H1 (cell line): ENCODE measurements at regions not wholly inside any gene's neighbourhood (a gene's known extent, or its start where the extent isn't known, plus 50 kb on each side); places are given as distances from the start of the nearest gene placed in this dataset.

Experiments
- CTCF ChIA-PET: fragments of 300-600 bp; sonication (Branson Sonifier 250); formaldehyde crosslinking; loops from one replicate; lab custom pipeline; 2021; ENCODE audit not compliant: partially characterized antibody; lab: Charles Lee
- POLR2A ChIA-PET: fragments of 300-600 bp; sonication (Branson Sonifier 250); formaldehyde crosslinking; loops from one replicate; lab custom pipeline; 2021; ENCODE audit warnings: inconsistent platforms; ENCODE audit not compliant: partially characterized antibody; lab: Charles Lee
- DNase-seq, 2 experiments: peaks; one replicate each; pipeline versions ENCODE4 v3.0.0 to v3.0.0-alpha.2; 2010 to 2022; ENCODE audit warnings: low spot score in 2 of 2, low read depth in 1 of 2, mixed read lengths in 1 of 2
- FAIRE-seq: peaks from 2 replicates; lab custom pipeline; 2011; peaks lifted over from hg19 to GRCh38; lab: Jason Lieb, UNC
- H2AFZ ChIP-seq: 2 replicates; pipeline ENCODE4 v1.8.1; 2012; ENCODE audit warnings: low read length, inconsistent platforms
- H2AK5ac ChIP-seq: 2 replicates; pipeline ENCODE4 v1.6.1; 2013; ENCODE audit warnings: low read depth, low read length
- H2BK120ac ChIP-seq: replicated peaks from 2 replicates; pipeline ENCODE3; 2013; ENCODE audit warnings: low read depth, low read length, inconsistent platforms
- H2BK12ac ChIP-seq: 2 replicates; pipeline ENCODE4 v1.6.1; 2013; ENCODE audit warnings: low read depth, low read length
- H2BK15ac ChIP-seq: 2 replicates; pipeline ENCODE4 v1.6.1; 2013; ENCODE audit warnings: low read length
- H2BK20ac ChIP-seq: 2 replicates; pipeline ENCODE4 v1.6.1; 2013; ENCODE audit warnings: low read length
- H2BK5ac ChIP-seq: 2 replicates; pipeline ENCODE4 v1.6.1; 2013; ENCODE audit warnings: low read depth, low read length
- H3K14ac ChIP-seq: 2 replicates; pipeline ENCODE4 v1.6.1; 2013; ENCODE audit warnings: inconsistent platforms; ENCODE audit not compliant: insufficient read length
- H3K18ac ChIP-seq: 2 replicates; pipeline ENCODE4 v1.6.1; 2013; ENCODE audit warnings: low read length; ENCODE audit errors: extremely low read depth
- H3K23ac ChIP-seq: 2 replicates; pipeline ENCODE4 v1.6.1; 2013; ENCODE audit warnings: inconsistent platforms; ENCODE audit not compliant: insufficient read length
- H3K23me2 ChIP-seq: 2 replicates; pipeline ENCODE4 v1.6.1; 2013; ENCODE audit warnings: low read depth, low read length
- H3K27ac ChIP-seq: 2 replicates; pipeline ENCODE4 v1.6.1; 2011; ENCODE audit warnings: low read depth, low read length, inconsistent platforms
- H3K27me3 ChIP-seq, 4 experiments: replicated peaks in 1 of 4; 1 replicate in 1 of 4; 2 replicates in 3 of 4; pipeline versions ENCODE4 v1.6.1 to v1.8.1; 2011 to 2013; ENCODE audit warnings: low read length in 3 of 4, mild to moderate bottlenecking in 3 of 4, inconsistent platforms in 2 of 4, mixed read lengths in 2 of 4, moderate library complexity in 1 of 4; ENCODE audit not compliant: control insufficient read depth in 3 of 4, insufficient read depth in 3 of 4; ENCODE audit errors: extremely low read depth in 1 of 4
- H3K36me3 ChIP-seq, 4 experiments: 2 replicates each; pipeline versions ENCODE4 v1.6.1 to v1.8.1; 2011 to 2013; ENCODE audit warnings: mild to moderate bottlenecking in 4 of 4, low read length in 3 of 4, moderate library complexity in 2 of 4, control low read depth in 1 of 4, inconsistent platforms in 1 of 4; ENCODE audit not compliant: insufficient read depth in 4 of 4, control insufficient read depth in 2 of 4
- H3K4ac ChIP-seq: replicated peaks from 2 replicates; pipeline ENCODE3; 2013; ENCODE audit warnings: low read length, low read depth, mixed read lengths, inconsistent platforms; ENCODE audit not compliant: insufficient read length
- H3K4me1 ChIP-seq, 4 experiments: replicated peaks in 1 of 4; 1 replicate in 1 of 4; 2 replicates in 3 of 4; pipeline versions ENCODE4 v1.6.1 to v1.8.1; 2011 to 2013; ENCODE audit warnings: low read length in 3 of 4, inconsistent platforms in 2 of 4, mixed read lengths in 1 of 4; ENCODE audit not compliant: insufficient read depth in 4 of 4, control insufficient read depth in 3 of 4
- H3K4me2 ChIP-seq, 2 experiments: 2 replicates each; pipeline versions ENCODE4 v1.6.1 to v1.8.1; 2011 to 2013; ENCODE audit warnings: low read depth in 2 of 2, low read length in 2 of 2, control low read depth in 1 of 2, inconsistent platforms in 1 of 2, mild to moderate bottlenecking in 1 of 2; ENCODE audit not compliant: insufficient read depth in 1 of 2
- H3K4me3 ChIP-seq, 4 experiments: fragments of 200-600, 300-600 bp in 1 of 4; sonication (generic), shearing (Covaris generic), sonication (Bioruptor Twin) in 1 of 4; 2 replicates each; pipeline versions ENCODE4 v1.5.1 to v1.8.1; 2011 to 2016; ENCODE audit warnings: low read length in 4 of 4, low read depth in 3 of 4, control low read depth in 2 of 4, inconsistent platforms in 2 of 4, mild to moderate bottlenecking in 2 of 4, mixed read lengths in 1 of 4, moderate library complexity in 1 of 4; ENCODE audit not compliant: insufficient read depth in 2 of 4; ENCODE audit errors: extremely low read depth in 1 of 4
- H3K56ac ChIP-seq: replicated peaks from 2 replicates; pipeline ENCODE3; 2013; ENCODE audit warnings: low read depth, mild to moderate bottlenecking, mixed read lengths, low read length, inconsistent platforms; ENCODE audit not compliant: insufficient read length
- H3K79me1 ChIP-seq: 2 replicates; pipeline ENCODE4 v1.6.1; 2013; ENCODE audit warnings: low read depth, low read length, control low read depth
- H3K79me2 ChIP-seq, 2 experiments: 2 replicates each; pipeline versions ENCODE4 v1.6.1 to v1.8.1; 2012 to 2013; ENCODE audit warnings: low read length in 2 of 2, mild to moderate bottlenecking in 2 of 2, inconsistent platforms in 1 of 2; ENCODE audit not compliant: insufficient read depth in 2 of 2, control insufficient read depth in 1 of 2
- H3K9ac ChIP-seq, 4 experiments: replicated peaks in 1 of 4; 1 replicate in 1 of 4; 2 replicates in 3 of 4; pipeline versions ENCODE4 v1.6.1 to v1.8.1; 2011 to 2013; ENCODE audit warnings: low read depth in 3 of 4, low read length in 3 of 4, control low read depth in 2 of 4, mild to moderate bottlenecking in 2 of 4, moderate library complexity in 2 of 4, inconsistent platforms in 1 of 4; ENCODE audit errors: extremely low read depth in 1 of 4
- H3K9me3 ChIP-seq, 2 experiments: 2 replicates each; pipeline versions ENCODE4 v1.6.1 to v1.8.1; 2012 to 2013; ENCODE audit warnings: mild to moderate bottlenecking in 2 of 2, moderate library complexity in 2 of 2, control low read depth in 1 of 2, inconsistent platforms in 1 of 2, low read depth in 1 of 2, low read length in 1 of 2, mixed read lengths in 1 of 2; ENCODE audit not compliant: insufficient read depth in 2 of 2
- H4K20me1 ChIP-seq, 2 experiments: replicated peaks in 1 of 2; 2 replicates each; pipeline versions ENCODE3 to v1.8.1; 2011 to 2013; ENCODE audit warnings: inconsistent platforms in 2 of 2, low read length in 2 of 2, mild to moderate bottlenecking in 1 of 2; ENCODE audit not compliant: insufficient read depth in 2 of 2, control insufficient read depth in 1 of 2
- H4K5ac ChIP-seq: 2 replicates; pipeline ENCODE4 v1.6.1; 2013; ENCODE audit warnings: low read length, low read depth, mixed read lengths, inconsistent platforms; ENCODE audit not compliant: insufficient read length
- H4K8ac ChIP-seq: 2 replicates; pipeline ENCODE4 v1.8.0; 2013; ENCODE audit warnings: mild to moderate bottlenecking, moderate library complexity, low read length, inconsistent platforms; ENCODE audit not compliant: insufficient read depth; ENCODE audit errors: extremely low read depth
- H4K91ac ChIP-seq: replicated peaks from 2 replicates; pipeline ENCODE3; 2013; ENCODE audit warnings: low read length, mixed read lengths, inconsistent platforms; ENCODE audit not compliant: insufficient read length
- BRCA1 ChIP-seq: IDR thresholded peaks from 2 replicates; pipeline ENCODE4 v1.6.1; 2012; ENCODE audit warnings: low read depth, low read length, improper control_type of control experiment
- CHD2 ChIP-seq: IDR thresholded peaks from 2 replicates; pipeline ENCODE4 v1.6.1; 2012; ENCODE audit warnings: low read length, improper control_type of control experiment
- CREB1 ChIP-seq: IDR thresholded peaks from 2 replicates; pipeline ENCODE4 v1.6.1; 2012; ENCODE audit warnings: inconsistent platforms
- EZH2 ChIP-seq: fragments of 200-600 bp; sonication (generic); IDR thresholded peaks from 2 replicates; pipeline ENCODE4 v1.7.1; 2012; ENCODE audit warnings: low read depth, mild to moderate bottlenecking, moderate library complexity, low read length, inconsistent platforms; ENCODE audit not compliant: severe bottlenecking
- GABPA ChIP-seq: IDR thresholded peaks from 2 replicates; pipeline ENCODE4 v1.6.1; 2011; ENCODE audit warnings: mild to moderate bottlenecking, low read length, moderate library complexity, borderline replicate concordance; ENCODE audit not compliant: insufficient read depth
- JUN ChIP-seq: IDR thresholded peaks from 2 replicates; pipeline ENCODE4 v1.6.1; 2011; ENCODE audit warnings: low read depth, mild to moderate bottlenecking, improper control_type of control experiment, low read length
- KDM5A ChIP-seq: fragments of 200-600 bp; IDR thresholded peaks from 2 replicates; pipeline ENCODE4 v1.7.1; 2012; ENCODE audit warnings: mild to moderate bottlenecking, low read length, inconsistent platforms, mixed read lengths
- MAX ChIP-seq: IDR thresholded peaks from 2 replicates; pipeline ENCODE4 v1.6.1; 2012; ENCODE audit warnings: inconsistent platforms
- POU5F1 ChIP-seq: IDR thresholded peaks from 2 replicates; pipeline ENCODE4 v1.6.1; 2011; ENCODE audit warnings: low read depth, mild to moderate bottlenecking, low read length, moderate library complexity
- RXRA ChIP-seq: IDR thresholded peaks from 2 replicates; pipeline ENCODE4 v1.6.1; 2011; ENCODE audit warnings: low read depth, mild to moderate bottlenecking, low read length, moderate library complexity; ENCODE audit not compliant: insufficient read depth
- SAP30 ChIP-seq: fragments of 300-600 bp; sonication (generic); IDR thresholded peaks from 2 replicates; pipeline ENCODE4 v1.7.1; 2012; ENCODE audit warnings: low read length, moderate library complexity, mild to moderate bottlenecking, inconsistent platforms; ENCODE audit not compliant: insufficient read depth, insufficient replicate concordance
- SP4 ChIP-seq: IDR thresholded peaks from 2 replicates; pipeline ENCODE4 v1.6.1; 2012; ENCODE audit warnings: low read length, inconsistent platforms
- TBP ChIP-seq: IDR thresholded peaks from 2 replicates; pipeline ENCODE4 v1.6.1; 2011; ENCODE audit warnings: low read depth, low read length, improper control_type of control experiment
- TCF12 ChIP-seq: IDR thresholded peaks from 2 replicates; pipeline ENCODE4 v1.6.1; 2011; ENCODE audit warnings: low read depth, mild to moderate bottlenecking, low read length
- WGBS, 2 experiments: shearing (Covaris generic) in 1 of 2; methylation state at CpG; one replicate each; pipeline versions ENCODE4 v1.1.6 to v1.1.7; 2013 to 2015; ENCODE audit warnings: low lambda C conversion rate in 2 of 2, mixed read lengths in 2 of 2, inconsistent platforms in 1 of 2, low coverage in 1 of 2, missing lambda C conversion rate in 1 of 2; ENCODE audit not compliant: insufficient replicate concordance in 2 of 2, insufficient coverage in 1 of 2, insufficient read length in 1 of 2; ENCODE audit errors: extremely low coverage in 1 of 2, missing lambda C conversion rate in 1 of 2; 5-methylcytosine and 5-hydroxymethylcytosine counted together

DNA sequence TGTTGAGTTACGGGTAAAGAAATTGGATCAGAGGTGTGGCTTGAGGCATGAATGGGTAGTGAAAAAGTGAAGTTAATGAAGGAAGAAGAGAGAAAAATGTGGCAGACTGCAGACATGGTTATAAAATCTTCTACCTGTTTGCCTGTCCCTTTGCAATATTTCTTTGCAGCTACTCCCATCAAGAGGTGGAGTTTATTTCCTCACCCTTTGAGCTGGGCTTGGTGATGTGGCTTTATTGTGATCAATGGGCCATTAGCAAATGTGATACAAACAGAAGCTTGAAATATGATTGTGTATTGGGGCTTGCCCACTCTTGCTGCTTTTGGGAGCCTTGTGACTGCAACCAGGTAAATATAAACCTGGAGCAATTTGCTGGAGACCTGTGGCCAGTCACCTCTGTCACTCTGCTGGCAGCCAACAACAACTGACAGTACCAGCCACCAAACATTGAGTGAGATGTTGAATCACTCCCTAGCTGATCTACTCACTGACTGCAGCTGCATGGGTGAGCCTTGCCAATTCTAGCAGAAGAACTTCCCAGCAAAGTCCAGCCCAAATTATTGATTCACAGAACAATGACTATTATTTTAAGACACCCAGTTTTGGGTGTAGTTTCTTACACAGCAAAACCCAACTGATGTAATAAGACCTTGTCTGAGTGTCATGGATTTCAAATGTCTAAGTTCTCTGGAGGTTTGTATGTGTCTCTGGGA is 151.0 kb upstream of the ATP2B1 start:
- H4K5ac ChIP-seq, result no peak overlapping the region
- H3K4me1 ChIP-seq, result no peaks in the 10 kb centered on the region
- H3K9me3 ChIP-seq, result no peaks in the 10 kb centered on the region
- H3K9ac ChIP-seq, result no peak overlapping the region
- no peak overlapping the region for H2BK5ac ChIP-seq
- H3K18ac ChIP-seq, result no peak overlapping the region
- no peak overlapping the region for H3K14ac ChIP-seq
- ChIA-PET POLR2A (no interaction called here), CTCF (interaction anchor here (0.9 to 1.3 kb wide), 2 partner anchors 14 to 102 kb away, joined by 3 read pairs; no protein-coding TSS in a partner anchor)
- H2AFZ ChIP-seq, result no peak overlapping the region
- H2BK120ac ChIP-seq, result no peak overlapping the region
- H3K36me3 ChIP-seq, result no peaks in the 10 kb centered on the region
- no peaks in the 10 kb centered on the region for H3K23me2 ChIP-seq
- H3K4ac ChIP-seq, result no peak overlapping the region
- H4K91ac ChIP-seq, result no peak overlapping the region
- no peaks in the 10 kb centered on the region for H3K79me1 ChIP-seq
- H3K23ac ChIP-seq, result no peak overlapping the region
- H3K79me2 ChIP-seq, result no peaks in the 10 kb centered on the region
- no peak overlapping the region for H4K8ac ChIP-seq
- no peak overlapping the region for H2BK15ac ChIP-seq
- H3K4me3 ChIP-seq, result no peak overlapping the region
- H3K27me3 ChIP-seq, result peaks cover 8 to 31% (median 19%) of the 10 kb centered on the region in 4 experiments; a peak in 5 of 7 replicates
- WGBS, 2 experiments, result 0% methylated on average over 1 of the region's 1 CpG; no CpG with 5 or more reads in 1 of the 2 experiments
- H3K27ac ChIP-seq, result no peak overlapping the region
- H2AK5ac ChIP-seq, result no peak overlapping the region
- no peak for FAIRE-seq
- no peak overlapping the region for H3K4me2 ChIP-seq
- no peak overlapping the region for H2BK20ac ChIP-seq
- H3K56ac ChIP-seq, result no peak overlapping the region
- no peak overlapping the region for H2BK12ac ChIP-seq
- DNase-seq, result no peak
- H4K20me1 ChIP-seq, result no peaks in the 10 kb centered on the region
- TF ChIP-seq SAP30, result no peak
- no peak for TF ChIP-seq POU5F1
- TF ChIP-seq CHD2, result no peak
- no peak for TF ChIP-seq RXRA
- TF ChIP-seq EZH2, result no peak
- TF ChIP-seq SP4, result no peak
- no peak for TF ChIP-seq TCF12
- TF ChIP-seq GABPA, result no peak
- no peak for TF ChIP-seq CREB1
- TF ChIP-seq KDM5A, result no peak
- no peak for TF ChIP-seq MAX
- no peak for TF ChIP-seq TBP
- no peak for TF ChIP-seq JUN
- no peak for TF ChIP-seq BRCA1
